ENCODE measurements at regions not wholly inside any gene's neighbourhood (a gene's known extent, or its start where the extent isn't known, plus 50 kb on each side); places are given as distances from the start of the nearest gene placed in this dataset.

DNA sequence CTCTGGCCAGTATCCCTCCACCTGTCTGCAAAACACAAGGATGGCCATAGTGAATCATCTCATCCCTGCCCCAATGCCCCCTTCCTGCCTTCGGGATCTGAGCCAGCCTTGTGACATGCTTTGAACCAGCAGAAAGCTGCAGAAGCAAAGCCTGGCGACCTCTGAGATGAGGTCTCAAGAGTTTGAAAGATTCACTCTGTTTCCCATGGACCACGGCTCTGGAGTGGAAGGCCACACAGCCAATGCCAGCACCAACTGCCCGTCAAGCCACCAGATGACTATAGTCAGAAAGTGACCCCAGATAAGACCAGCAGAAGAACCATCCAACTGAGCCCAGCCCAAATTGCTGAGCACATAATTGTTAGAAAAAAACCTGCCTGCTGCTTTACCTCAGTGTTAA lies 193.9 kb upstream of the PPP2R2D start:
- TF ChIP-seq, protein P1, sequence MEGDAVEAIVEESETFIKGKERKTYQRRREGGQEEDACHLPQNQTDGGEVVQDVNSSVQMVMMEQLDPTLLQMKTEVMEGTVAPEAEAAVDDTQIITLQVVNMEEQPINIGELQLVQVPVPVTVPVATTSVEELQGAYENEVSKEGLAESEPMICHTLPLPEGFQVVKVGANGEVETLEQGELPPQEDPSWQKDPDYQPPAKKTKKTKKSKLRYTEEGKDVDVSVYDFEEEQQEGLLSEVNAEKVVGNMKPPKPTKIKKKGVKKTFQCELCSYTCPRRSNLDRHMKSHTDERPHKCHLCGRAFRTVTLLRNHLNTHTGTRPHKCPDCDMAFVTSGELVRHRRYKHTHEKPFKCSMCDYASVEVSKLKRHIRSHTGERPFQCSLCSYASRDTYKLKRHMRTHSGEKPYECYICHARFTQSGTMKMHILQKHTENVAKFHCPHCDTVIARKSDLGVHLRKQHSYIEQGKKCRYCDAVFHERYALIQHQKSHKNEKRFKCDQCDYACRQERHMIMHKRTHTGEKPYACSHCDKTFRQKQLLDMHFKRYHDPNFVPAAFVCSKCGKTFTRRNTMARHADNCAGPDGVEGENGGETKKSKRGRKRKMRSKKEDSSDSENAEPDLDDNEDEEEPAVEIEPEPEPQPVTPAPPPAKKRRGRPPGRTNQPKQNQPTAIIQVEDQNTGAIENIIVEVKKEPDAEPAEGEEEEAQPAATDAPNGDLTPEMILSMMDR (IDR thresholded peaks at IDR 0.05; ENCODE audit: low read depth, low read length) = no peak
- H3K9me3 ChIP-seq (ENCODE audit: control insufficient read depth, insufficient read depth, low read length) = peaks cover 66% of the 10 kb centered on the region
- no peak overlapping the region for H3K27ac ChIP-seq (ENCODE audit: low read depth, low read length)
- H3K4me3 ChIP-seq (ENCODE audit: low read depth, low read length) = no peak overlapping the region
- H3K27me3 ChIP-seq (ENCODE audit: control insufficient read depth, insufficient read depth, low read length) = no peaks in the 10 kb centered on the region
- DNase-seq (ENCODE audit: low read depth, low spot score) = no peak
- ChIA-PET POLR2A (no interaction called here), CTCF (no interaction called here)

DNA sequence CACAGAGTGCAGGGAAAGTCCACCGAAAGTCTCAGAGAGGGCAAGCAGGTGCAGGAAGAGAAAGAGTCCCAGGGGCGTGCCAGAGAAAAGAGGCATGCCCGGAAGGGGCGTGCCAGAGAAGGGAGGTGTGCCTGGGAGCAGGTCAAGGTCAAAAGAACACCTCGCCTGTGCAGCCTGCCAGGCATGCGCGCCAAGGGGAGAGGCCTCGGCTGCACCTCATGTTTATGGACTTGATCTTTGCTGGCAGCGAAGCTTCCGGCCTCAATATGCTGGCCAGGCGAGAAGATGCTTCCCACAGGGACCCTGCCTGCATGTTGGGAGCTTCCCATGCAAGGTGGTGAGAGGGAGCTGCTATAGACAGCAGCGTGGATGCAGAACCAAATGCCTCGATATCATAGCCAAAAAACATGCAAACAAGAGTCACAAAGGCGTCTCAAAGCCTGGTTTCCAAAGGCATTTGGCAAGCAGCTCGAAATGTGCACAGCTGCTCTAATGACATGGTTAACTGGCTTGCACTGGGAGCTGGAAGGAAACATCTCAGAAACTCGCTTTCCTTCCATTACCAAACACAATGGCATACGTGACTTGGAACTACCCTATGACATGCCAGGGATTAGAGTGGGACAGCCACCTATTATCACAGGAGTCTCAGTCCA lies 192.5 kb upstream of the PPP2R2D start:
- DNase-seq (ENCODE audit: low read depth, low spot score) = no peak

DNA sequence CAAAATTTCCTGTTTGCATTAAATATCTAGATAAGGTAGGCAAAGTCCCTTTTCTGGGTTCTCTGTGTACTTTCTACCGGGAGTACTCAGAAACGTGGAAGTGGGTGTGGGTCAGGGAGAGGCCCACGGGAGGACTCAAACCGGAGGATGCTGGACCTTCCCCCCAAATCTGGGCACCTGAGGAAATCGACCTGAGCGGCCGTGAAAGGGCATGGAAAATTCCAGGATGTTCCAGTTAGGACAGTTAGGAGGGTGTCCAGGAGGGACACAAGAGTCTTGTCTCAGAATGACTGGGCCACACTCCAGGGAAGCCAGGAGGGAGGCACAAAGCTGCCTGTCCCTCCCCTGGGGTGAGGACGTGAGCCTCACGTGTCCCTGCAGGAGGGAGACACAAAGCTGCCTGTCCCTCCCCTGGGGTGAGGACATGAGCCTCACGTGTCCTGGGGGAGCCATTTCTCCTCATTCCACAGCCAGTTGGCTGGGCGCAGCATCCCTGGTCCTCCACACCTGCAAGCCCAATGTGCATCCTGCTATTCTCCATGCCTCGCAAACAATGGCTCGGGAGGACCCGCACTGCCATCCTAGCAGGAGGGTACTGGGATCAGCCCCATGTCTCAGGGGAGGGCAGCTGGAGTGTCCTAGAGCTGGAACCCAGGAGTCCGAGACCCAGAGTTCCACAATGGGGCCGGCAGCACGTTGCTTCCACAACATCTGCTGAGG lies 190.5 kb upstream of the PPP2R2D start:
- TF ChIP-seq, protein P1 (IDR thresholded peaks at IDR 0.05; ENCODE audit: low read depth, low read length) = no peak
- ChIA-PET CTCF (no interaction called here), POLR2A (no interaction called here)
- H3K9me3 ChIP-seq (ENCODE audit: control insufficient read depth, insufficient read depth, low read length) = peaks cover 43% of the 10 kb centered on the region
- DNase-seq (ENCODE audit: low read depth, low spot score) = no peak
- H3K4me3 ChIP-seq (ENCODE audit: low read depth, low read length) = no peak overlapping the region
- no peaks in the 10 kb centered on the region for H3K27me3 ChIP-seq (ENCODE audit: control insufficient read depth, insufficient read depth, low read length)
- H3K27ac ChIP-seq (ENCODE audit: low read depth, low read length) = no peak overlapping the region

More for the DNA sequence above, 192.5 kb upstream of the PPP2R2D start:
- POLR2A ChIA-PET = no interaction called here
- Histone ChIP-seq H3K4me3 (ENCODE audit: low read depth, low read length) (no peak overlapping the region), H3K27me3 (ENCODE audit: control insufficient read depth, insufficient read depth, low read length) (no peaks in the 10 kb centered on the region), H3K9me3 (ENCODE audit: control insufficient read depth, insufficient read depth, low read length) (peaks cover 52% of the 10 kb centered on the region), H3K27ac (ENCODE audit: low read depth, low read length) (no peak overlapping the region)
- TF ChIP-seq, protein P1 (IDR thresholded peaks at IDR 0.05; ENCODE audit: low read depth, low read length) = no peak
- CTCF ChIA-PET = no interaction called here

DNA sequence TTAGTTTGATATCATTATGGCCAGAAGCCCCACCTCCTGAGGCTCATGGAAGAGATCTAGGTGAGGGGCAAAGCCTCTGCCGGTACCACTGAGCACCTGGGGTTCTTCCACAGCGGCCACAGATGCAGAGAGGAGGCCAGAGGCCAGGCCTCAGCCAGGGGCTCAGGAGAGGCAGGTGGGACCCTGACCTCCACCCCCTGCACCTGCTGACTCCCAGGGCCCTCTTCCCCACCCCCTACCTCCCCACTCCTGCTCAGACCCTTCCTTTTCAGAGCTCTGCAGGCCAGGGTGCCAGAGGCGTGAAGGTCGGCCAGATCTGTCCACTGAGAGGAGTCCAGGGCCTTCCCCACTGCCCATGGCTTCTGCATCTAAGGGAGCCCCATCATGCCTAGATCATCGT lies 178.7 kb upstream of the PPP2R2D start:
- ChIA-PET CTCF (no interaction called here), POLR2A (no interaction called here)
- Histone ChIP-seq H3K27me3 (ENCODE audit: control insufficient read depth, insufficient read depth, low read length) (no peaks in the 10 kb centered on the region), H3K27ac (ENCODE audit: low read depth, low read length) (no peak overlapping the region), H3K4me3 (ENCODE audit: low read depth, low read length) (no peak overlapping the region), H3K9me3 (ENCODE audit: control insufficient read depth, insufficient read depth, low read length) (peaks cover 54% of the 10 kb centered on the region)
- DNase-seq (ENCODE audit: low read depth, low spot score) = no peak
- TF ChIP-seq, protein P1 (IDR thresholded peaks at IDR 0.05; ENCODE audit: low read depth, low read length) = no peak

DNA sequence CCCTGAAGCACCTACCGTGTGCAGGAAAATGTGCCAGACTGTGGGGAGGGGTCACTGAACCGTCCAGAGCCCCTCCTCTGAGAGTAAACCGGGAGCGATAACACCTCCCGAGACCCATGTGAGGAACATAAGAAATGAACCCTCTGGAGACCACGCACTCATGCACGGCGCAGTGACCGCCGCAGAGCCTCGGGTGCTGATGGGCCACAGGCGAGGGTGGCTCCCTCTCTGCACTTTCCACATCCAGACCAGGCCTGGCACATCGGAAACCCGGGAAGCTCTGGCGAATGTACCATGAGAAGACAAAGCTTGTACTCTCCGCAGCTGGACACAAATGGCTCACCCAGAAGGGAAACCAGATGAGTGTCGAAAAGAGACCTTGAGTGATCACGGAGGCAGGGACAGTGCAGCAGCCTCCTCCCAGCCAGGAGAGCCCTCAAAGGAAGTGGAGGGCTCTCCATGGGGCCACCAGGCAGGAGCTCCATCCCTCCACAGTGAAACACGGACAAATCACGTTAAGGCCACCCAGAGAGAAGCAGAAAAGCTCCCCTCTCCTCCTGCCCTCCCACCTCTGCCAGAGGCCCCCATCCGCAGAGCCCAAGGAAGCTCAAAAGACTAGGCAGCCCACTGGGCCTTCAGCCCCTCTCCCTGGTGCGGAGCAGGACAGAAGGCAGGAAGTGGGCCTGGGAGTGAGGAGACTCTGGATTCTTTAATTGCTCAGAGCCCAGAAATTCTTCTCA lies 178.1 kb upstream of the PPP2R2D start:
- H3K27ac ChIP-seq (ENCODE audit: low read depth, low read length) = no peak overlapping the region
- H3K27me3 ChIP-seq (ENCODE audit: control insufficient read depth, insufficient read depth, low read length) = no peaks in the 10 kb centered on the region
- no peak overlapping the region for H3K4me3 ChIP-seq (ENCODE audit: low read depth, low read length)
- ChIA-PET CTCF (no interaction called here), POLR2A (no interaction called here)
- DNase-seq (ENCODE audit: low read depth, low spot score) = no peak
- TF ChIP-seq, protein P1 (IDR thresholded peaks at IDR 0.05; ENCODE audit: low read depth, low read length) = no peak
- H3K9me3 ChIP-seq (ENCODE audit: control insufficient read depth, insufficient read depth, low read length) = peaks cover 60% of the 10 kb centered on the region
